Ovary (tissue), 3 donors: ENCODE measurements at regions not wholly inside any gene's neighbourhood (a gene's known extent, or its start where the extent isn't known, plus 50 kb on each side); places are given as distances from the start of the nearest gene placed in this dataset.

Experiments used
- EP300 ChIP-seq: sonication (generic); formaldehyde crosslinking; IDR thresholded peaks from one replicate; pipeline ENCODE4 v1.6.1; 2017; ENCODE audit warnings: antibody characterized with exemption
- POLR2A ChIP-seq: fragments of 450-650 bp; IDR thresholded peaks from one replicate; pipeline ENCODE4 v1.6.1; 2017; ENCODE audit warnings: antibody characterized with exemption, mild to moderate bottlenecking, moderate library complexity
- TF ChIP-seq, protein P1 (sequence below), 3 donors: fragments of 450-650 bp in 2 of 3; fragments of 200-600 bp in 1 of 3; IDR thresholded peaks; one replicate each; pipeline versions ENCODE4 v1.5.1 to v1.8.0; 2016 to 2022; ENCODE audit warnings: antibody characterized with exemption in 3 of 3, mild to moderate bottlenecking in 1 of 3
- donor health status: DM: no; HTN: no; CAD: no.

DNA sequence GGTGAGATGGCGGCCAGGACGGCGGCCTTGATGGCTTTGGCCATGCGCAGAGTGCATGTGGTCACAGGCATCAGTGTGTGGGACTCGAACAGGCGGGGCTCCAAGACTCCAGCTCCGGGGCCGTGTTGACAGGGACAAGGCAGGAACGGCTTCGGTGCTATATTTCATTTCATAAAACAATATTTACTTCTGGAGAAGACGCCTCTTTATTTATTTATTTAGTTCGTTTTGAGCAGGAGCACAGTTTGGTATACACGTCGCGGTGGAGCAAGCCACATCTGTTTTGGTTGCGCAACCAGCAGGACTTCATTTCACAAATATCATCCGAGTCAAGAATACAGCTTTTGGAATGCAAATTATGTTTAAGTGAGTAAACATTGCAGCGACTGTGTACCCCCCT lies 166.7 kb upstream of the TSHZ3 start:
- no peak for TF ChIP-seq EP300
- TF ChIP-seq POLR2A = no peak
- TF ChIP-seq, protein P1, sequence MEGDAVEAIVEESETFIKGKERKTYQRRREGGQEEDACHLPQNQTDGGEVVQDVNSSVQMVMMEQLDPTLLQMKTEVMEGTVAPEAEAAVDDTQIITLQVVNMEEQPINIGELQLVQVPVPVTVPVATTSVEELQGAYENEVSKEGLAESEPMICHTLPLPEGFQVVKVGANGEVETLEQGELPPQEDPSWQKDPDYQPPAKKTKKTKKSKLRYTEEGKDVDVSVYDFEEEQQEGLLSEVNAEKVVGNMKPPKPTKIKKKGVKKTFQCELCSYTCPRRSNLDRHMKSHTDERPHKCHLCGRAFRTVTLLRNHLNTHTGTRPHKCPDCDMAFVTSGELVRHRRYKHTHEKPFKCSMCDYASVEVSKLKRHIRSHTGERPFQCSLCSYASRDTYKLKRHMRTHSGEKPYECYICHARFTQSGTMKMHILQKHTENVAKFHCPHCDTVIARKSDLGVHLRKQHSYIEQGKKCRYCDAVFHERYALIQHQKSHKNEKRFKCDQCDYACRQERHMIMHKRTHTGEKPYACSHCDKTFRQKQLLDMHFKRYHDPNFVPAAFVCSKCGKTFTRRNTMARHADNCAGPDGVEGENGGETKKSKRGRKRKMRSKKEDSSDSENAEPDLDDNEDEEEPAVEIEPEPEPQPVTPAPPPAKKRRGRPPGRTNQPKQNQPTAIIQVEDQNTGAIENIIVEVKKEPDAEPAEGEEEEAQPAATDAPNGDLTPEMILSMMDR (IDR thresholded peaks at IDR 0.05) = no peak
